ENCODE measurements at regions not wholly inside any gene's neighbourhood (a gene's known extent, or its start where the extent isn't known, plus 50 kb on each side); places are given as distances from the start of the nearest gene placed in this dataset.

- BruUV-seq (replicated peaks), result no TSS peak
- no peak overlapping the region for H3K4me3 ChIP-seq (replicated peaks in 1 of 3; ENCODE audit: insufficient read depth in 1 of 3, low read depth in 2 of 3, low read length in 3 of 3)
- no peaks in the 10 kb centered on the region for H3K79me2 ChIP-seq (ENCODE audit: insufficient read depth, low read length)
- ChIA-PET CTCF (ENCODE audit: low intra/inter-chr PET ratio, low total read pairs) (no interaction called here), POLR2A (no interaction called here)
- H3K36me3 ChIP-seq (replicated peaks in 1 of 2; ENCODE audit: control insufficient read depth in 1 of 2, insufficient read depth in 2 of 2, low read length in 2 of 2), result no peaks in the 10 kb centered on the region
- 32% methylated on average over 10 of the region's 23 CpGs for WGBS (ENCODE audit: low lambda C conversion rate)
- peaks cover 18% of the 10 kb centered on the region; the same call in 1 of the 2 replicates for H3K9me3 ChIP-seq (ENCODE audit: low read length)
- intact Hi-C loops (cut with micrococcal nuclease; ENCODE audit: unreplicated experiment), result no loop called here
- no peak for FAIRE-seq
- no peak for ATAC-seq
- H3K27ac ChIP-seq (ENCODE audit: extremely low read length, insufficient read depth, low read length), result no peak overlapping the region
- no peak for TF ChIP-seq ZNF644 (CRISPR knock-in tag; IDR thresholded peaks at IDR 0.05; ENCODE audit: low read depth)
- no peak for TF ChIP-seq MLLT10 (CRISPR knock-in tag; IDR thresholded peaks at IDR 0.05)
- no peak for TF ChIP-seq MIER3 (CRISPR knock-in tag; IDR thresholded peaks at IDR 0.05; ENCODE audit: borderline replicate concordance)
- no peak for TF ChIP-seq ZNF781 (CRISPR knock-in tag; IDR thresholded peaks at IDR 0.05; ENCODE audit: borderline replicate concordance, not compliant biosample characterization)
- TF ChIP-seq ZFP36L2 (CRISPR knock-in tag; IDR thresholded peaks at IDR 0.05), result no peak
- DNase-seq (ENCODE audit: low spot score), result no peak
- H3K27me3 ChIP-seq (ENCODE audit: control insufficient read depth in 1 of 2, insufficient read depth in 2 of 2, low read length in 2 of 2), result peaks cover 0 to 19% of the 10 kb centered on the region in 2 experiments; a peak in 4 of 5 replicates
- no peaks in the 10 kb centered on the region for H4K20me1 ChIP-seq (ENCODE audit: insufficient read depth, low read length)
- in situ Hi-C loops (cut with HindIII; ENCODE audit: extremely low pct_ligation_motif_present, low pct_unique_long_range_greater_than_20kb), result no loop called here
- H3K4me1 ChIP-seq (ENCODE audit: insufficient read depth, low read length), result no peaks in the 10 kb centered on the region
- no peak overlapping the region for H3K9ac ChIP-seq (ENCODE audit: insufficient read depth, low read depth, low read length)
- H2AFZ ChIP-seq (ENCODE audit: low read length), result no peak overlapping the region
- H3K4me2 ChIP-seq (ENCODE audit: low read depth, low read length), result no peak overlapping the region
Measured at GRCh38 chr22:48315439-48316256, 1512.0 kb downstream of the BRD1 start.

- Histone ChIP-seq H3K27ac (ENCODE audit: extremely low read length, insufficient read depth, low read length) (no peak overlapping the region), H3K4me2 (ENCODE audit: low read depth, low read length) (no peak overlapping the region), H2AFZ (ENCODE audit: low read length) (no peak overlapping the region), H3K36me3 (replicated peaks in 1 of 2; ENCODE audit: control insufficient read depth in 1 of 2, insufficient read depth in 2 of 2, low read length in 2 of 2) (no peaks in the 10 kb centered on the region), H3K4me3 (replicated peaks in 1 of 3; ENCODE audit: insufficient read depth in 1 of 3, low read depth in 2 of 3, low read length in 3 of 3) (no peak overlapping the region), H3K27me3 (ENCODE audit: control insufficient read depth in 1 of 2, insufficient read depth in 2 of 2, low read length in 2 of 2) (peaks cover 0 to 8% of the 10 kb centered on the region in 2 experiments; a peak in 2 of 5 replicates), H4K20me1 (ENCODE audit: insufficient read depth, low read length) (no peaks in the 10 kb centered on the region), H3K9ac (ENCODE audit: insufficient read depth, low read depth, low read length) (no peak overlapping the region), H3K79me2 (ENCODE audit: insufficient read depth, low read length) (no peaks in the 10 kb centered on the region), H3K9me3 (ENCODE audit: low read length) (peaks cover 18% of the 10 kb centered on the region; the same call in 1 of the 2 replicates), H3K4me1 (ENCODE audit: insufficient read depth, low read length) (no peaks in the 10 kb centered on the region)
- in situ Hi-C loops (cut with HindIII; ENCODE audit: extremely low pct_ligation_motif_present, low pct_unique_long_range_greater_than_20kb) (no loop called here), intact Hi-C loops (cut with micrococcal nuclease; ENCODE audit: unreplicated experiment) (no loop called here)
- no TSS peak for BruUV-seq (replicated peaks)
- TF ChIP-seq ZNF260 (CRISPR knock-in tag; IDR thresholded peaks at IDR 0.05; ENCODE audit: borderline replicate concordance, low read depth), result no peak
- no peak for TF ChIP-seq ETV6 (CRISPR knock-in tag; conservative IDR thresholded peaks at IDR 0.05)
- TF ChIP-seq RBFOX2 (IDR thresholded peaks at IDR 0.05; ENCODE audit: low read depth, low read length), result no peak
- TF ChIP-seq ZBTB44 (CRISPR knock-in tag; IDR thresholded peaks at IDR 0.05), result no peak
- no peak for TF ChIP-seq ZNF646 (CRISPR knock-in tag; IDR thresholded peaks at IDR 0.05)
- TF ChIP-seq ZNF256 (CRISPR knock-in tag; conservative IDR thresholded peaks at IDR 0.05), result no peak
- ChIA-PET CTCF (ENCODE audit: low intra/inter-chr PET ratio, low total read pairs) (no interaction called here), POLR2A (no interaction called here)
- no peak for ATAC-seq
- DNase-seq (ENCODE audit: low spot score), result no peak
- no peak for FAIRE-seq
- 2% methylated on average over 6 of the region's 6 CpGs for WGBS (ENCODE audit: low lambda C conversion rate)
Measured at GRCh38 chr22:48314073-48314472, 1513.6 kb downstream of the BRD1 start.

Measured in HepG2 (cell line).